Mesendoderm (in vitro differentiated cells): ENCODE measurements at regions not wholly inside any gene's neighbourhood (a gene's known extent, or its start where the extent isn't known, plus 50 kb on each side); places are given as distances from the start of the nearest gene placed in this dataset.

Source experiments
- DNase-seq: peaks from one replicate; pipeline ENCODE4 v3.0.0; 2013
- H2AK5ac ChIP-seq: 2 replicates; pipeline ENCODE4 v1.6.1; 2013; ENCODE audit warnings: low read length, inconsistent platforms
- H2BK120ac ChIP-seq: 2 replicates; pipeline ENCODE4 v1.6.1; 2013; ENCODE audit warnings: low read depth, mild to moderate bottlenecking, low read length, moderate library complexity, mixed read lengths
- H2BK15ac ChIP-seq: replicated peaks from 2 replicates; pipeline ENCODE4 v1.6.1; 2013; ENCODE audit warnings: low read depth, mild to moderate bottlenecking, moderate library complexity
- H2BK5ac ChIP-seq: 2 replicates; pipeline ENCODE4 v1.6.1; 2013; ENCODE audit warnings: low read length, inconsistent platforms
- H3K18ac ChIP-seq: 2 replicates; pipeline ENCODE4 v1.6.1; 2013; ENCODE audit warnings: mild to moderate bottlenecking, low read length, mixed read lengths
- H3K23ac ChIP-seq: one replicate; pipeline ENCODE4 v1.6.1; 2013; ENCODE audit warnings: low read length
- H3K27ac ChIP-seq: 2 replicates; pipeline ENCODE4 v1.5.1; 2013; ENCODE audit warnings: low read depth, mild to moderate bottlenecking, inconsistent platforms, low read length, moderate library complexity
- H3K27me3 ChIP-seq: 2 replicates; pipeline ENCODE4 v1.6.1; 2013; ENCODE audit warnings: low read length, control low read depth, mild to moderate bottlenecking, inconsistent platforms; ENCODE audit not compliant: insufficient read depth, poor library complexity
- H3K36me3 ChIP-seq: 2 replicates; pipeline ENCODE4 v1.6.1; 2013; ENCODE audit warnings: low read length, inconsistent platforms; ENCODE audit not compliant: control insufficient read depth, insufficient read depth
- H3K4ac ChIP-seq: one replicate; pipeline ENCODE4 v1.6.1; 2013; ENCODE audit warnings: low read depth, mild to moderate bottlenecking, low read length, moderate library complexity
- H3K4me1 ChIP-seq: 2 replicates; pipeline ENCODE4 v1.6.1; 2013; ENCODE audit warnings: low read depth, low read length, inconsistent platforms; ENCODE audit not compliant: control insufficient read depth
- H3K4me2 ChIP-seq: 2 replicates; pipeline ENCODE4 v1.6.1; 2013; ENCODE audit warnings: low read length
- H3K4me3 ChIP-seq: 2 replicates; pipeline ENCODE4 v1.5.1; 2013; ENCODE audit warnings: mild to moderate bottlenecking, low read length
- H3K56ac ChIP-seq: one replicate; pipeline ENCODE4 v1.6.1; 2013; ENCODE audit warnings: low read length
- H3K79me1 ChIP-seq: 2 replicates; pipeline ENCODE4 v1.6.1; 2013; ENCODE audit warnings: low read length, inconsistent platforms
- H3K79me2 ChIP-seq: 2 replicates; pipeline ENCODE4 v1.6.1; 2013; ENCODE audit warnings: mild to moderate bottlenecking, low read length; ENCODE audit not compliant: control insufficient read depth, insufficient read depth
- H3K9ac ChIP-seq: 2 replicates; pipeline ENCODE4 v1.6.1; 2013; ENCODE audit warnings: low read length, inconsistent platforms
- H4K5ac ChIP-seq: one replicate; pipeline ENCODE4 v1.6.1; 2013; ENCODE audit warnings: low read length
- H4K8ac ChIP-seq: one replicate; pipeline ENCODE4 v1.6.1; 2013; ENCODE audit warnings: low read depth, mild to moderate bottlenecking, control low read depth, low read length, moderate library complexity
- WGBS: extraction: QIAGEN DNeasy Blood & Tissue Kit; methylation state at CpG from one replicate; pipeline ENCODE4 v1.1.7; 2013; ENCODE audit warnings: low lambda C conversion rate, missing lambda C conversion rate; ENCODE audit not compliant: insufficient coverage; ENCODE audit errors: extremely low coverage; 5-methylcytosine and 5-hydroxymethylcytosine counted together

GRCh38 chr9:97747201-97747965 lies 50.2 kb upstream of the XPA start:
- Histone ChIP-seq H3K79me1 (no peaks in the 10 kb centered on the region), H4K8ac (no peak overlapping the region), H3K4me2 (no peak overlapping the region), H2BK15ac (no peak overlapping the region), H3K23ac (no peak overlapping the region), H3K4me1 (no peaks in the 10 kb centered on the region), H3K27ac (no peak overlapping the region), H2BK5ac (no peak overlapping the region), H3K4ac (no peak overlapping the region), H3K79me2 (no peaks in the 10 kb centered on the region), H3K18ac (no peak overlapping the region), H2AK5ac (no peak overlapping the region), H3K9ac (no peak overlapping the region), H3K56ac (no peak overlapping the region), H3K4me3 (no peak overlapping the region), H3K36me3 (no peaks in the 10 kb centered on the region), H2BK120ac (no peak overlapping the region), H3K27me3 (no peaks in the 10 kb centered on the region), H4K5ac (no peak overlapping the region)
- DNase-seq = peak; percentile 44
- no CpG with 5 or more reads among the region's 4 CpGs for WGBS

- Histone ChIP-seq H4K5ac (no peak overlapping the region), H3K79me2 (no peaks in the 10 kb centered on the region), H3K79me1 (no peaks in the 10 kb centered on the region), H3K27me3 (no peaks in the 10 kb centered on the region), H3K9ac (no peak overlapping the region), H3K4me3 (no peak overlapping the region), H2BK120ac (no peak overlapping the region), H4K8ac (no peak overlapping the region), H3K4me1 (no peaks in the 10 kb centered on the region), H2BK5ac (no peak overlapping the region), H3K18ac (no peak overlapping the region), H3K36me3 (no peaks in the 10 kb centered on the region), H3K4ac (no peak overlapping the region), H3K4me2 (no peak overlapping the region), H3K23ac (no peak overlapping the region), H3K56ac (no peak overlapping the region), H3K27ac (no peak overlapping the region), H2AK5ac (no peak overlapping the region), H2BK15ac (no peak overlapping the region)
- WGBS = no CpG with 5 or more reads among the region's 1 CpG
- no peak for DNase-seq
Observed at GRCh38 chr9:97748525-97748924, 51.4 kb upstream of the XPA start.

GRCh38 chr9:97749928-97750327 lies 52.8 kb upstream of the XPA start:
- Histone ChIP-seq H3K79me2 (no peaks in the 10 kb centered on the region), H2BK5ac (no peak overlapping the region), H3K27ac (no peak overlapping the region), H4K8ac (no peak overlapping the region), H2BK15ac (no peak overlapping the region), H3K56ac (no peak overlapping the region), H3K4me3 (no peak overlapping the region), H3K27me3 (no peaks in the 10 kb centered on the region), H3K23ac (no peak overlapping the region), H3K36me3 (no peaks in the 10 kb centered on the region), H3K79me1 (no peaks in the 10 kb centered on the region), H3K4me1 (no peaks in the 10 kb centered on the region), H2AK5ac (no peak overlapping the region), H2BK120ac (no peak overlapping the region), H4K5ac (no peak overlapping the region), H3K9ac (no peak overlapping the region), H3K18ac (no peak overlapping the region), H3K4ac (no peak overlapping the region), H3K4me2 (no peak overlapping the region)
- DNase-seq = no peak
- no CpG with 5 or more reads among the region's 3 CpGs for WGBS

GRCh38 chr9:97751531-97751930 lies 54.4 kb upstream of the XPA start:
- no peaks in the 10 kb centered on the region for H3K79me1 ChIP-seq
- no peak overlapping the region for H3K18ac ChIP-seq
- no peaks in the 10 kb centered on the region for H3K4me1 ChIP-seq
- no peaks in the 10 kb centered on the region for H3K36me3 ChIP-seq
- DNase-seq = no peak
- H3K9ac ChIP-seq = no peak overlapping the region
- no peak overlapping the region for H3K56ac ChIP-seq
- no peak overlapping the region for H3K4me2 ChIP-seq
- no peaks in the 10 kb centered on the region for H3K79me2 ChIP-seq
- H3K4me3 ChIP-seq = no peak overlapping the region
- no peak overlapping the region for H4K8ac ChIP-seq
- no peak overlapping the region for H3K23ac ChIP-seq
- no peak overlapping the region for H2AK5ac ChIP-seq
- H2BK15ac ChIP-seq = no peak overlapping the region
- H3K27me3 ChIP-seq = no peaks in the 10 kb centered on the region
- no peak overlapping the region for H2BK120ac ChIP-seq
- no peak overlapping the region for H2BK5ac ChIP-seq
- H3K4ac ChIP-seq = no peak overlapping the region
- H4K5ac ChIP-seq = no peak overlapping the region
- H3K27ac ChIP-seq = no peak overlapping the region

- no peak overlapping the region for H3K4me3 ChIP-seq
Observed at GRCh38 chr9:97752274-97752673, 55.1 kb upstream of the XPA start.

GRCh38 chr9:97753364-97753763 lies 56.2 kb upstream of the XPA start:
- Histone ChIP-seq H3K79me2 (no peaks in the 10 kb centered on the region), H4K8ac (no peak overlapping the region), H2BK5ac (no peak overlapping the region), H3K23ac (no peak overlapping the region), H3K4me3 (no peak overlapping the region), H3K4me1 (no peaks in the 10 kb centered on the region), H3K56ac (no peak overlapping the region), H2BK120ac (no peak overlapping the region), H3K4me2 (no peak overlapping the region), H3K79me1 (no peaks in the 10 kb centered on the region), H2AK5ac (no peak overlapping the region), H2BK15ac (no peak overlapping the region), H3K9ac (no peak overlapping the region), H3K27ac (no peak overlapping the region), H3K18ac (no peak overlapping the region), H4K5ac (no peak overlapping the region), H3K4ac (no peak overlapping the region), H3K36me3 (no peaks in the 10 kb centered on the region), H3K27me3 (no peaks in the 10 kb centered on the region)
- DNase-seq = no peak

More at GRCh38 chr9:97752274-97752673, 55.1 kb upstream of the XPA start:
- H3K27me3 ChIP-seq = no peaks in the 10 kb centered on the region
- no peaks in the 10 kb centered on the region for H3K36me3 ChIP-seq
- H3K23ac ChIP-seq = no peak overlapping the region
- no CpG with 5 or more reads among the region's 2 CpGs for WGBS
- H2BK5ac ChIP-seq = no peak overlapping the region
- no peak overlapping the region for H3K9ac ChIP-seq
- H2BK120ac ChIP-seq = no peak overlapping the region
- no peak for DNase-seq
- H3K4me1 ChIP-seq = no peaks in the 10 kb centered on the region
- no peak overlapping the region for H3K4ac ChIP-seq
- H3K56ac ChIP-seq = no peak overlapping the region
- H3K18ac ChIP-seq = no peak overlapping the region
- H4K8ac ChIP-seq = no peak overlapping the region
- H3K79me1 ChIP-seq = no peaks in the 10 kb centered on the region
- H2AK5ac ChIP-seq = no peak overlapping the region
- H4K5ac ChIP-seq = no peak overlapping the region
- H3K4me2 ChIP-seq = no peak overlapping the region
- no peak overlapping the region for H3K27ac ChIP-seq
- no peak overlapping the region for H2BK15ac ChIP-seq
- no peaks in the 10 kb centered on the region for H3K79me2 ChIP-seq
